CD14-positive monocyte (primary cell): ENCODE measurements at regions not wholly inside any gene's neighbourhood (a gene's known extent, or its start where the extent isn't known, plus 50 kb on each side); places are given as distances from the start of the nearest gene placed in this dataset.

Experiments used
- DNase-seq, 3 donors: peaks; one replicate each; pipeline ENCODE4 v3.0.0-alpha.2; 2011 to 2022
- H2AFZ ChIP-seq: 2 replicates; pipeline ENCODE4 v1.6.0; 2012; ENCODE audit warnings: mild to moderate bottlenecking, low read depth, low read length, inconsistent platforms; ENCODE audit not compliant: insufficient read depth, poor library complexity, severe bottlenecking
- H3K27ac ChIP-seq, 2 donors: 1 replicate in 1 of 2; 2 replicates in 1 of 2; pipeline ENCODE4 v1.5.1; 2012 to 2013; ENCODE audit warnings: low read length in 2 of 2, control low read depth in 1 of 2, inconsistent platforms in 1 of 2, low read depth in 1 of 2, mild to moderate bottlenecking in 1 of 2
- H3K27me3 ChIP-seq, 2 donors: one replicate each; pipeline versions ENCODE4 v1.6.0 to v1.6.1; 2011 to 2013; ENCODE audit warnings: low read length in 2 of 2; ENCODE audit not compliant: control insufficient read depth in 2 of 2, insufficient read depth in 2 of 2
- H3K36me3 ChIP-seq, 2 donors: replicated peaks in 1 of 2; 1 replicate in 1 of 2; 2 replicates in 1 of 2; pipeline versions ENCODE4 v1.5.1 to v1.6.1; 2012 to 2013; ENCODE audit warnings: low read length in 2 of 2, control low read depth in 1 of 2, inconsistent platforms in 1 of 2, mild to moderate bottlenecking in 1 of 2; ENCODE audit not compliant: insufficient read depth in 2 of 2, control insufficient read depth in 1 of 2
- H3K4me1 ChIP-seq, 2 donors: 1 replicate in 1 of 2; 2 replicates in 1 of 2; pipeline versions ENCODE4 v1.5.1 to v1.6.1; 2012 to 2013; ENCODE audit warnings: low read length in 2 of 2, control low read depth in 1 of 2, inconsistent platforms in 1 of 2, mild to moderate bottlenecking in 1 of 2, moderate library complexity in 1 of 2; ENCODE audit not compliant: insufficient read depth in 2 of 2, control insufficient read depth in 1 of 2
- H3K4me2 ChIP-seq: replicated peaks from 2 replicates; pipeline ENCODE3; 2012; ENCODE audit warnings: low read length, moderate library complexity, mild to moderate bottlenecking; ENCODE audit not compliant: poor library complexity, severe bottlenecking; ENCODE audit errors: extremely low read depth
- H3K4me3 ChIP-seq, 3 experiments: fragments of 200-600 bp in 1 of 3; sonication (generic) in 1 of 3; replicated peaks in 1 of 3; 1 replicate in 2 of 3; 2 replicates in 1 of 3; pipeline ENCODE4 v1.5.1; 2011 to 2013; ENCODE audit warnings: low read length in 3 of 3, mild to moderate bottlenecking in 3 of 3, control low read depth in 2 of 3, low read depth in 2 of 3, inconsistent platforms in 1 of 3, moderate library complexity in 1 of 3
- H3K79me2 ChIP-seq: 2 replicates; pipeline ENCODE4 v1.6.0; 2012; ENCODE audit warnings: mild to moderate bottlenecking, control low read depth, inconsistent platforms, low read length, moderate library complexity; ENCODE audit not compliant: insufficient read depth
- H3K9ac ChIP-seq: 2 replicates; pipeline ENCODE4 v1.6.0; 2017; ENCODE audit warnings: low read length, mild to moderate bottlenecking; ENCODE audit not compliant: insufficient read depth, poor library complexity, severe bottlenecking
- H3K9me3 ChIP-seq, 2 donors: replicated peaks in 1 of 2; 1 replicate in 1 of 2; 2 replicates in 1 of 2; pipeline versions ENCODE4 v1.5.1 to v1.6.1; 2012 to 2013; ENCODE audit warnings: low read length in 2 of 2, control low read depth in 1 of 2; ENCODE audit not compliant: control insufficient read depth in 1 of 2, insufficient read depth in 1 of 2
- H4K20me1 ChIP-seq: 2 replicates; pipeline ENCODE4 v1.6.0; 2012; ENCODE audit warnings: mild to moderate bottlenecking, low read length, control low read depth, moderate library complexity; ENCODE audit not compliant: insufficient read depth
- H3K27ac Mint-ChIP-seq, 7 donors: one replicate each; pipeline ENCODE4 v1.8.0; 2020; ENCODE audit warnings: mild to moderate bottlenecking in 7 of 7, mixed read lengths in 7 of 7, moderate library complexity in 6 of 7, inconsistent platforms in 2 of 7
- H3K27me3 Mint-ChIP-seq, 3 donors: one replicate each; pipeline ENCODE4 v1.8.0; 2021 to 2022; ENCODE audit warnings: low read depth in 3 of 3, mild to moderate bottlenecking in 3 of 3, mixed read lengths in 3 of 3, moderate library complexity in 3 of 3, inconsistent platforms in 1 of 3
- H3K36me3 Mint-ChIP-seq, 2 donors: one replicate each; pipeline ENCODE4 v1.8.0; 2020; ENCODE audit warnings: mixed read lengths in 2 of 2, inconsistent platforms in 1 of 2, mild to moderate bottlenecking in 1 of 2
- H3K4me1 Mint-ChIP-seq: one replicate; pipeline ENCODE4 v1.8.0; 2020; ENCODE audit warnings: mild to moderate bottlenecking, mixed read lengths
- H3K4me3 Mint-ChIP-seq, 2 donors: one replicate each; pipeline ENCODE4 v1.8.0; 2020; ENCODE audit warnings: mild to moderate bottlenecking in 2 of 2, mixed read lengths in 2 of 2, moderate library complexity in 1 of 2
- H3K9me3 Mint-ChIP-seq, 7 donors: one replicate each; pipeline ENCODE4 v1.8.0; 2020 to 2022; ENCODE audit warnings: mixed read lengths in 7 of 7, mild to moderate bottlenecking in 6 of 7, moderate library complexity in 6 of 7, inconsistent platforms in 2 of 7
- CTCF ChIP-seq: fragments of 200-600 bp; IDR thresholded peaks from one replicate; pipeline ENCODE4 v1.8.0; 2022; ENCODE audit warnings: antibody characterized with exemption, mild to moderate bottlenecking
- WGBS: methylation state at CpG from one replicate; pipeline ENCODE4 v1.1.5; 2013; ENCODE audit warnings: missing lambda C conversion rate; ENCODE audit not compliant: insufficient coverage; 5-methylcytosine and 5-hydroxymethylcytosine counted together
- intact Hi-C, 2 donors: fragments of 100-400 bp; cut with micrococcal nuclease; formaldehyde crosslinking; loops; one replicate each; pipeline versions ENCODE4 v1.15.0 to v1.15.1; 2023

GRCh38 chr10:120300513-120300912 lies 156.5 kb upstream of the PLPP4 start:
- no peak for TF ChIP-seq CTCF
- no peaks in the 10 kb centered on the region for H3K36me3 ChIP-seq
- WGBS: 80% methylated on average over 2 of the region's 5 CpGs
- no peak overlapping the region for H3K27ac Mint-ChIP-seq
- H4K20me1 ChIP-seq: no peaks in the 10 kb centered on the region
- no peaks in the 10 kb centered on the region for H3K4me1 Mint-ChIP-seq
- no peak overlapping the region for H3K4me3 Mint-ChIP-seq
- no peak overlapping the region for H2AFZ ChIP-seq
- no peak overlapping the region for H3K4me2 ChIP-seq
- H3K9me3 ChIP-seq: no peaks in the 10 kb centered on the region
- H3K4me1 ChIP-seq: no peaks in the 10 kb centered on the region
- no peaks in the 10 kb centered on the region for H3K36me3 Mint-ChIP-seq
- no peak overlapping the region for H3K4me3 ChIP-seq
- intact Hi-C loops: no loop called here
- H3K9me3 Mint-ChIP-seq: peaks cover 0 to 6% (median 0%) of the 10 kb centered on the region in 7 donors
- no peaks in the 10 kb centered on the region for H3K27me3 ChIP-seq
- no peaks in the 10 kb centered on the region for H3K79me2 ChIP-seq
- no peak for DNase-seq
- peaks cover 0 to 4% (median 3%) of the 10 kb centered on the region in 3 donors for H3K27me3 Mint-ChIP-seq
- H3K27ac ChIP-seq: no peak overlapping the region
- no peak overlapping the region for H3K9ac ChIP-seq

- Mint-ChIP-seq H3K9me3 (peaks cover 0 to 6% (median 0%) of the 10 kb centered on the region in 7 donors), H3K27ac (no peak overlapping the region), H3K4me1 (no peaks in the 10 kb centered on the region), H3K27me3 (no peaks in the 10 kb centered on the region), H3K4me3 (no peak overlapping the region), H3K36me3 (no peaks in the 10 kb centered on the region)
- Histone ChIP-seq H4K20me1 (no peaks in the 10 kb centered on the region), H3K4me3 (no peak overlapping the region), H3K4me1 (no peaks in the 10 kb centered on the region), H3K27me3 (no peaks in the 10 kb centered on the region), H2AFZ (no peak overlapping the region), H3K9ac (no peak overlapping the region), H3K4me2 (no peak overlapping the region), H3K9me3 (peaks cover 0 to 4% of the 10 kb centered on the region in 2 donors), H3K27ac (no peak overlapping the region), H3K79me2 (no peaks in the 10 kb centered on the region), H3K36me3 (no peaks in the 10 kb centered on the region)
- intact Hi-C loops: no loop called here
- WGBS: 86% methylated on average over 1 of the region's 3 CpGs
- no peak for DNase-seq
- TF ChIP-seq CTCF: no peak
Observed at GRCh38 chr10:120308589-120308988, 148.4 kb upstream of the PLPP4 start.
